DMS53 (cell line): ENCODE measurements at regions not wholly inside any gene's neighbourhood (a gene's known extent, or its start where the extent isn't known, plus 50 kb on each side); places are given as distances from the start of the nearest gene placed in this dataset.
"Not testable (repeated sequence)": the region's sequence is repeated elsewhere in the genome, so short reads cannot be mapped to it uniquely, and the experiment has no call there.

Experiments used
- DNase-seq: peaks from one replicate; lab custom pipeline; 2025; lab: John Stamatoyannopoulos, UW

GRCh38 chr21:17397703-17398102, 115.1 kb upstream of the CXADR start:
- DNase-seq: no peak

- not testable (repeated sequence) for DNase-seq
These were observed 113.9 kb upstream of the CXADR start for GRCh38 chr21:17398954-17399353.

- DNase-seq: no peak
These were observed 109.9 kb upstream of the CXADR start for GRCh38 chr21:17402937-17403336.

DNA sequence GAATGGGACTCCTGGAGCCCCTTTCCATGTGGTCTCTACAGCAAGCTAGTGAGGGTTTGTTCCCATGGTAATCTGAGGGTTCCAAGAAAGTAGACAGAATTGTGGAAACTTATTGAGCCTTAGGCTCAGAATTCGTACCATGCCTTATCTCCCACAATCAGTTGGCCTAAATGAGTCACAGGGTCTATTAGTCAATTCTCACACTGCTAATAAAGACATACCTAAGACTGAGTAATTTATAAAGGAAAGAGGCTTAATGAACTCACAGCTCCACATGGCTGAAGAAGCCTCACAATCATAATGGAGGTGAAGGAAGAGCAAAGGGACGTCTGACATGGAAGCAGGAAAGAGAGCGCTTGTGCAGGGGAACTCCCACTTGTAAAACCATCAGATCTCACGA, 106.6 kb upstream of the CXADR start:
- DNase-seq: no peak

GRCh38 chr21:17414766-17415165, 98.1 kb upstream of the CXADR start:
- DNase-seq: peak; percentile 59

GRCh38 chr21:17416139-17416538, 96.7 kb upstream of the CXADR start:
- DNase-seq: no peak

GRCh38 chr21:17422931-17423330, 89.9 kb upstream of the CXADR start:
- no peak for DNase-seq

DNA sequence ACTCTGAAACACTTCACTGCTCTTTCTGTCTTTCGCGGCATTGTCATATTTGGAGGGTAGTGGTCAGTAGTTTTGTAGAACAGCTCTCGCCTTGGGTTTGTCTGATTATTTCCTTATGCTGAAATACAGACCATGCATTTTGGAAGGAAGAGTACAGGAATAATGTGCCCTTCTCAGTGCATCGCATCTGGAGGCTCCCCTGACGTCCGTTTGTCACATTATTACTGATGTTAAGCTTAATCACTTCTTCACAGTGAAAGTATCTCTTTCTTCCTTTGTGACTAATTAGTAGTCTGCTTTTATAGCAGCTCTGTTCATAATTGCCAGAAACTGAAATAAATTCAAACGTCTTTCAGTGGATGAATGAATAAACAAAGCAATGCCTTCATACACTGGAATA, 85.7 kb upstream of the CXADR start:
- no peak for DNase-seq

- DNase-seq: peak; percentile 76
These were observed 84.9 kb upstream of the CXADR start for GRCh38 chr21:17427831-17428483.

- peak; percentile 50 for DNase-seq
These were observed 84.4 kb upstream of the CXADR start for GRCh38 chr21:17428484-17428869.

DNA sequence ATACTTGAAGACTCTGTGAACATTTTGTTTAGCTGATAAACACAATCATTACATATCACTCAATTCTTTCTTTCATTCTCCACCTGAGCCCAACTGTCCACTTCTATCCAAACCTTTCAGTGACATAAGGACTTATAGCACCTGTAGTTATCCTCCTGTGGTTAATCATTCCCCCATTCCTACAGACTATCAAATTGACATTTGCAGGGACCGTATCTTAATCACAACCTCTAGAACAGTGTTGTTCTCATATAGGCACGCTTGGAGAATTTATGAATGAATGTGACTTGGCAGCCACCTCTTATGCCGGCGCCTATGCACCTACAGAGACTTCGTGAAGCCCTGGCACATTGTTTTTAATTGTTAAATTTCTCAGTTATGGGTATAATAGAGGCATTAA, 83.9 kb upstream of the CXADR start:
- DNase-seq: peak; percentile 64

DNA sequence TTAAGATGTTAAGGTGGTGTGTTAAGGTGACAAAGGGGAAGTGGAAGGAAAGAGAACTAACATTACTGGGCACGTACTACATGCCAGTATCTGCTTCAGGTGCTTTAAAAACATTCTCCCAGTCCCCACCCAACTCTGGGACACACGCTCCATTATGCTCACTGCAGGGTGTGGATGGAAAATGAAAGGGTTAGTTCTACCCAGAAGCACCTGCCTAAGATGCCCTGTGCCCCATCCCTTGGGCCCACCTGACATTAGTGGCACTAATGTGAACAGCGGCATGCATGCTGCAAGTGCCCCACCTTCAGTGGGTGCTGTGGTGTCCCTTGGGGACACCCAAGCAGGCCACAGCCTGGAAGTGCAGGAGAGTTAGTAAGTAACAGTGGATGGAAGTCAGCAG, 82.9 kb upstream of the CXADR start:
- no peak for DNase-seq

GRCh38 chr21:17432732-17433057, 80.1 kb upstream of the CXADR start:
- no peak for DNase-seq

DNA sequence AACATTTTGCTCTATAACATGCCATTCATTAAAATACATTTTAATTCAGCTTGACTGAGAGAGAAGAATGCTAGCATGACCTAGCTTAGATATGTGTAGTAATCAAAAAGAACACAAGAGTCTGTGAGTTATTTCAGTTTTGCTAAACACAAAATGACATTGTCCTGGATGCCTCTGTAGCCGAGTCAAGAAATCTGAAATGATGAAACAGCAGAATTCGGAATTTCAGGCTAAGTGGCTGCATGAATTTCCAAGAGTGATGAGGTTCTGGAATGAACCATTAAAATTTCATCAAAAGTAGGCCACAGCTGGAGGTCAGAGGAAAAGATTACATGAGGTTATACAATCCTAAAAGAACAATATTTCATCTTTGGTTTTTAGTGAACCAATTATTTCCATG, 79.1 kb upstream of the CXADR start:
- DNase-seq: no peak

GRCh38 chr21:17435565-17436543, 77.0 kb upstream of the CXADR start:
- DNase-seq: peak; percentile 33

DNA sequence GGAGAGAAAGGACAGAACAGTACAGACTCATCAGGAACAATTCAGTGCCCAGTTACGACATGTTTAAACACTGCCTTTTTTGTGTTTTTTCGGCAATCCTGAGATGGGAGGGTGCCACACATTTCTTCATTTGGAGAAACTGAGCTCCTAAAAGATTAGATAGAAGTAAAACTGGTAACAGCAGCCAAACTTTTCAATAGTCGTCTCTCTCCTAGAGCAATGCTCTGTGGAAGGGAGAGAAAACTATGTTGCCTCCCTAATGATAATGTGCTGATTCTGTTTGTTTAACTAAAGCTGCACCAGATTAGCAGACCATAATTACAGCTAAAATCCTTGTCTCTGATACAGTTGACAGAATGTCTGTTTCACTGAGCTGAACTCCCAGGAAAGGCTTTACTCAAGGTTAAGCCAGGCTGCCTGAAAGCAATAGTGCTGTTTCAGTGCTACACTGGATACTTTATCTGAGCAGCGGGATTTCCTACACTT, 76.2 kb upstream of the CXADR start:
- DNase-seq: no peak

- DNase-seq: no peak
These were observed 74.2 kb upstream of the CXADR start for GRCh38 chr21:17438635-17439034.

- DNase-seq: no peak
These were observed 71.9 kb upstream of the CXADR start for GRCh38 chr21:17440969-17441368.

GRCh38 chr21:17441370-17441769, 71.5 kb upstream of the CXADR start:
- no peak for DNase-seq

DNA sequence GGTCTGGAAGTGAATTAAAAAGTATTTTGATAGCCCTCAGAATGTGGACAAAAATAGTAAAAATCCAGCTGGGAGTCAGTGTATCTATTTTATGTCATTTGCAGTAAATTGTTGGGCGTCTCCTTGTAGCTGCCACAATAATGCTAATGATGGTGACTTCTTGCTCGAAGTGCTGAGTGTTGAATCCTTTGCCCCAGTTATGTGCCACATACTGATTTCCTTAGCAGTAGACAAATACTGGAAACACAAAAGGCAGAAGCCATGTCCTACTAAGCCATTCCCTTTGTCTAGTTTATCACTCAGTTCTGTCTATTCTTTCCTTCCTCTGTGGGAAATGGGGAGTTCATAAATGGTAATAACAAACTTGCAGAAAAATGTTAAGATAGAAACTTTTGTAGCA, 70.7 kb upstream of the CXADR start:
- DNase-seq: no peak

- DNase-seq: no peak
These were observed 68.0 kb upstream of the CXADR start for GRCh38 chr21:17444828-17445227.

GRCh38 chr21:17446737-17447136, 66.1 kb upstream of the CXADR start:
- DNase-seq: peak; percentile 15

DNA sequence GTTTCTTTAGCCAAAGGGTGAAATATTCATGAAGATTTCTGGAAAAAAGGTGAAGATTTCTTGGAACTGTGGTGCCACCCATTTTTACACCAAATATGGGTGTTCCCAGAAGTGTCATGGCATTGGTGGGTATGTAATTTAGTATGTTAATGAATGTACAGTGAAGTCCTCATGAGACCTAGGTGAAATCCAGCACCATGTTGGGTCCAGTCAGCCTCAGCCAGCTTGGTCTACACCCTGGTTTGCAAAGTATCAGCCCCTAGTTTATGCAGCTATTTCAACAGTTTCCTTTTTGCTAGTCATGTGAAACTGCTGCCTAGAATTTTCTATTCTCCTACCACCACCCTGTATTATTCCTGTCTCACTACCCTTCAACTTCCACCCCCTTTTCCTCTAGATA, 63.1 kb upstream of the CXADR start:
- DNase-seq: no peak
